Ovary (tissue), 3 donors: ENCODE measurements at regions not wholly inside any gene's neighbourhood (a gene's known extent, or its start where the extent isn't known, plus 50 kb on each side); places are given as distances from the start of the nearest gene placed in this dataset.

Experiments used
- CTCF ChIP-seq, 3 donors: fragments of 450-650 bp in 2 of 3; fragments of 200-600 bp in 1 of 3; IDR thresholded peaks; one replicate each; pipeline versions ENCODE4 v1.5.1 to v1.8.0; 2016 to 2022; ENCODE audit warnings: antibody characterized with exemption in 3 of 3, mild to moderate bottlenecking in 1 of 3
- EP300 ChIP-seq: sonication (generic); formaldehyde crosslinking; IDR thresholded peaks from one replicate; pipeline ENCODE4 v1.6.1; 2017; ENCODE audit warnings: antibody characterized with exemption
- POLR2A ChIP-seq: fragments of 450-650 bp; IDR thresholded peaks from one replicate; pipeline ENCODE4 v1.6.1; 2017; ENCODE audit warnings: antibody characterized with exemption, mild to moderate bottlenecking, moderate library complexity
- donor health status: DM: no; HTN: no; CAD: no.

GRCh38 chr20:36084897-36085613 lies 69.5 kb upstream of the EPB41L1 start:
- no peak for TF ChIP-seq CTCF (IDR thresholded peaks at IDR 0.05)
- TF ChIP-seq POLR2A: no peak
- no peak for TF ChIP-seq EP300
